Stimulated activated naive CD8-positive, alpha-beta T cell treated with anti-CD3 and anti-CD28 coated beads, Interleukin-15, Interleukin-2, amounts not matched to agents 100 U/mL and 50 U/mL, for 24 hours (primary cell): ENCODE measurements at regions not wholly inside any gene's neighbourhood (a gene's known extent, or its start where the extent isn't known, plus 50 kb on each side); places are given as distances from the start of the nearest gene placed in this dataset.
A peak's percentile ranks its signal among the peaks of the same experiment; 100 is the strongest.
"Not testable (repeated sequence)": the region's sequence is repeated elsewhere in the genome, so short reads cannot be mapped to it uniquely, and the experiment has no call there.

Experiments
- ATAC-seq: fragments of 150-1000 bp; cut with Tn5 transposase; one replicate; pipeline ENCODE4 v1.10.0; 2021
- DNase-seq: peaks from one replicate; pipeline ENCODE4 v3.0.0; 2021

DNA sequence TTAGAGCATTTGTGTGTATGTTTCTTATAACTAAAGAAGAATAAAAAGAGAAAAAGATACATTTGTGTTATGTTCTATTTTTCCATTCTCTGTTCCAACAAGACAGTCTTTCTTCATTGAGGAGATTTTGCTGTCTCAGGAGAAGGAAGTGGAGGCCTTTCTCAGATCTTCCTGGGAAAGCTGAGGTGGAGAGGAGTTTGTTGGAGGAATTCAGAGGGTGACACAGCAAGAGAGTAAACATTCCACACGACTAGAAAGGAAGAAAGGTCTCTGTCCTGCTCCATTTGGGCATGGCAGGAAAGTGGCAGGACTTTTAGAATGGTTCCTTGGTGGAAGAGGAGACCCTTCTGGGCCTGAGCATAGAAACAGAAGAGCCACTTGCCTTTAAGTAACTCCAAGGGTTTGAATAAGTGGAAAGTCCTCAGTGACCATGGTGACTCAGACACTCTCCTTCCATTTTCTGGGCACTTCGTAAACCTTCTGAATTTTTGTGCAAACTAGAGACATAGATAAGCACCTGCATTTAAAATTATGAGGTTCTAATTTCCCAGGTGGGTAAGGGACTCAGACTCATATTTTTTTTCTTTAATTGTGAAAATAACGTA, 52.3 kb upstream of the COL5A2 start:
- ATAC-seq (no peak), DNase-seq (no peak)

GRCh38 chr2:189232759-189233406, 53.3 kb upstream of the COL5A2 start:
- ATAC-seq (peak; percentile 65), DNase-seq (no peak)

GRCh38 chr2:189233527-189233926, 54.0 kb upstream of the COL5A2 start:
- ATAC-seq (peak; percentile 62), DNase-seq (no peak)

- ATAC-seq (no peak), DNase-seq (no peak)
These were observed 55.4 kb upstream of the COL5A2 start for GRCh38 chr2:189234991-189235390.

DNA sequence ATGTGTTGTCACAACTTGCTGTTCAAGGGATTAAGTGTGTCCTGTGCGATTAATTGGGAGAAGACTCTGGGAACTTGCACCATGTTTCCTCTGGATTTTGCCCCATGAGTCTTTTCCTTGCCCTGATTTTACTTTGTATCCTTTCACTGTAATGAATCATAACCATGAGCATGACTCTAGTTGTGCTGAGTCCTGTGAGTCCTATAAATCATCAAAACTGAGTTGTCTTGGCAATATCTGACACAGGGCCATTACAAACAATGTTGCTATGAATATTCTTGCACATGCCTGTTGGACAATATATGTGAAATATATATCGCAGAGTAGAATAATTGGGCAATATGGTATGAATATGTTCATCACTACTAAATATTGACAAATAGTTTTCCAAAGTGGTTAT, 56.5 kb upstream of the COL5A2 start:
- ATAC-seq = no peak
- no peak for DNase-seq

- ATAC-seq (no peak), DNase-seq (no peak)
These were observed 59.3 kb upstream of the COL5A2 start for GRCh38 chr2:189238903-189239302.

DNA sequence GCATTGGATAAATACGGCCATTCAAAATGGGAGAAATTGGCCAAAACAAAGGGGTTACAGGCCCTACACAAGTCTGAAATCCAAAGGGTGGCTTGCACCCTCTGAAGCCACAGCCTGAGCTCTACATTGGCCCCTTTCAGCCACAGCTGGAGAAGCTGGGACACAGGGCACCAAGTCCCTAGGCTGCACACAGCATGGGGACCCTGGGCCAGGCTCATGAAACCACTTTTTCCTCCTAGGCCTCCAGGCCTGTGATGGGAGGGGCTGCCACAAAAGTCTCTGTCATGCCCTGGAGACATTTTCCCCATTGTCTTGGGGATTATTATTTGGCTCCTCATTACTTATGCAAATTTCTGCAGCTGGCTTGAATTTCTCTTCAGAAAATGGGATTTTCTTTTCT, 64.3 kb upstream of the COL5A2 start:
- ATAC-seq, DNase-seq: not testable (repeated sequence)

DNA sequence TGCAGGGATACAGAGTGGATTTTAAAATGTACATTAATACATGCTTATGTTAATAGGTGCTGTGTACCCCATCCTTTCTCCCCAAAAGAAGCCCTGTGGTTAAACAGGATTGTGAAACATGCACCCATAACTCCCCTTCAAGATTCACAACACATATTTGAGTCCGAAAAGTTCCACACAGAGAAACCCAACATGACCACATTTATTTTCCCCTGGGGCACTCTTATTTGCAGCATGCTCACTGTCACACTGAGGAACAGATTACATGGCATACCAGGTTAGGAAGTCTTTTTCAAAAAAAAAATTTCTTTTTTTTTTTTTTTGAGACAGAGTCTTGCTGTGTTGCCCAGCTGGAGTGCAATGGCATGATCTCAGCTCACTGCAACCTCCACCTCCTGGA, 67.7 kb upstream of the COL5A2 start:
- ATAC-seq (no peak), DNase-seq (no peak)

GRCh38 chr2:189248141-189248540, 68.6 kb upstream of the COL5A2 start:
- no peak for ATAC-seq
- DNase-seq = no peak

DNA sequence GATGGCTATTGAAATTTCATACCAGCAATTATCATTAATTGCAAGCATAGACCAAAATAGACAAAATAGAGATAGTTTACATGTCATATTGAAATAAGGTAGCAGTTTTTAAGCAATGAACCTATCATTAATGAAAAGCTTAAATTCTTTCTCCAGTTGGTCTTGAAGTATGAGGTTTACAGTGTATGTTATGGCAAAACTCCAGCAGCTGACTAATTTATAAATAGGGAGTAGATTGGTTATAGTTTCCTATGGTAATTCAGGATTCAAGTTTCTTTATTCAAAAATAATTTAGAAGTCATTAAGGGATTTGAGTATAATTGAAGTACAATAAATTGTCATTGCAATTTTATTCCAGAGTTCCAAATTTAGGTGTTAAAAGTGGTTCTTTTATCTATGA, 69.6 kb upstream of the COL5A2 start:
- no peak for ATAC-seq
- DNase-seq = no peak

DNA sequence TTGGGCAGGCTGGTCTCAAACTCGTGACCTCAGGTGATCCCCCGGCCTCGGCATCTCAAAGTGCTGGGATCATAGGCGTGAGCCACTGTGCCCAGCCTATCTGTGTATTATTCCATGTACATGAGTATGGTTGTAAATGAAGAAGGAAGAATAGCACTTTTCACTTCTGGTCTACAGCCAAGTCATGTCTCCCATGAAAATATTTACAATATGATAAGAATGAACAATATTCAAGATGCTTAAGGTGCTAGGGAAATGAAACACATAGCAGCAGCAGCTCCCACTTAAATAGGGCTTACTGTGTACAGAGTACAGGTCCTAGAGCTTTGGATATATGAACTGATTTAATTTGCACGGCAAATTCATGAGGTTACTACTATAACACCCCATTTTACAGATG, 70.3 kb upstream of the COL5A2 start:
- DNase-seq (no peak), ATAC-seq (no peak)

GRCh38 chr2:189252991-189253675, 73.6 kb upstream of the COL5A2 start:
- DNase-seq = no peak
- no peak for ATAC-seq

DNA sequence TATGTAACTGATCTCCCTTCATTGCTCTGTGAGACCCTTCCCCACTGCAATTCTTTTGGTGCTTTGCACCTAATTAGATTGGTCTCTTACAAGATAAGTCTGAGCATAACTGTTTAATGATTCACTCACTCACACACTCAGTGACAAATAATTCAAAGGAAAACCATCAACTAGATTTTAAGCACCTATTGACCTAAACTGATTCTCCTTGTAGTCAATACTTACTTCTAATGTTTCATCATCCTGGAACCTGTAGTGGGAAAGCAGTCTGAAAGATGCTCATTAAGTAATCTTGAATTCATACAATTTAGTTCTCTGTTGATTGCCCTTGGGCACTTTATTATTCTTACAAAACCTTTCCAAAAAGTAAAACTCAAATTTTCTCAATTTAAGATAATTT, 74.3 kb upstream of the COL5A2 start:
- no peak for ATAC-seq
- no peak for DNase-seq

DNA sequence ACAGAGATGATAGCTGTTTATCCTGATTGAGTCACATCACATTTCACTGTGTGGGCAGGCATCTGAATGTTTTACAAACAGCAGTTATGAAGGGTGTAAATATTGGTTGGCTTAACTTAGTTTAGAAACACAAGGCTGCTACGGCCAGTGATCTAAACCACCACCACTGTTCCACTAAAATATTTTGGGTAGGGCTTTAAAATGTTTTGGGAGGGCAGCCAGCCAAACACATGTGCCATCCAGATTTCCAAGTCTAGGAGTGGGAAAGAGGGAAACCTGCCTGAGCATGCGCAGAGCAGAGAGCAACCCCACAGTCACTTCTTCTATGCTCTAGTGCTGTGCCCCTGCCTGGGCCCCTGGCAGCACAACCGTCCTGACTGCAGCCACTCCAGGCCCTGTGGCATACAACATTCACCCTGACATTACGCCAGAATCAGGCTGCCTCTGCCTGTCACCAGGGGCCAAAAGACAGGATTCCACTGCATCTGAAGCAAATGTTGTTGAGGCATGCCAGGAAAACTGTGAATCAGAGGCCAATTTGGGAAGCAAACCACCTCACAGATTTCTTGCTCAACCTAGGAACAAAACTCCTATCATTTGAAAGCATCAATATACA, 74.8 kb upstream of the COL5A2 start:
- no peak for ATAC-seq
- DNase-seq = no peak

- ATAC-seq = peak; percentile 26
- DNase-seq = no peak
These were observed 76.2 kb upstream of the COL5A2 start for GRCh38 chr2:189255711-189256110.

DNA sequence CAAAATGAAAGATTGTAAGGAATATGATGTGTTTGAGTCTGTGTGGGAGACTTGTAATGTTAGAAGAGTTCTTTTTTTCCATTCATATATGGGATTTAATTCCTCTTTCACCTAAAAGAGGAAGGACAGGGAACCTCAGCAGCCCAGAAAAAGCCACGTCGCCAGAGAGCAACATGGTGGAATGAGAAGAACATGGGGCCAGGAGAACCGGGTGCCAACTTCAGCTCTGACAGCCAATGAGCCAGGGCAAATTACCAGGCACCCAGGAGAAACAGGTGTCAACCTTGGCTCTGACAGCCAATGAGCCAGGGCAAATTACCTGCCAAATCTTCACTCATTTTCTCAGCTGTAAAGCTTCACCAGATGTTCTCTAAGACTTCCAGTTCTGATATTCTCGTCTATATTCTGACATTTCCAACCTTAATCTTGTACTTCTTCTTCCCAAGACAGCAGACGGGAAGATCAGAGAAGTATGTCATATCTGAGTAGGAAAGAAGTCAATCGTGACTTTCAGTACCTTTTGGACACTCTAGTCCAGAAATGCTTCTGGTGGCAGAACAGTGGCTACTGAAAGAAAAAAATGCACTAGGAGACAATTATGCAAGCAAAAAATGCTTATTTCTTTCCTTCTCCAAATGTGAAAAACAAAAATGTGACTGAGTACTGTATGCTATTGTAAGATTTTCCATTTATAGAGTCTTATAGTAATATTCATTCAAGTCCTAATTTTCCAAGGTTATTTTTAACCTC, 79.2 kb upstream of the COL5A2 start:
- ATAC-seq = peak; percentile 16
- no peak for DNase-seq

DNA sequence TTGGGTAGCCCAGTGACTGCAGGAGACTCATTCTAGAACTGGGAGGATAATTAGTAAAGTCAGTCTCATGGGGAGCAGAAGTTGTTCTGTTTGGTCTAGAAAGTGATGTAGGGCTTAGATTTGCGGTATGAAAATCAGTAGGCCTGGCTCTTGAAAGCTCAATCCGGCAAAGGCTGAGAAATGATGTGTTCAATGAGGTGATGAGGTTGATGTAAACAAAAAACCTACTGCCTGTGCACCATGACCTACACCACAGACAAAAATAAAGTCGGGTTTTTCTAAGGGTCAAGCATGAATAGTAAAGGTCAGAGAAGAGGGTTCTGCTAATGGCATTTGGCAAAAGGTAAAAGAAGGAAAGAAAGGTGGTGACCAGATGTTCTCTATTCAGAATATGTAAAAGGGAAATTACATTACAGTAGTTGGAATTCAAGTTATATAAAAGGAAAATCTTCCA, 80.8 kb upstream of the COL5A2 start:
- ATAC-seq = peak; percentile 41
- DNase-seq = no peak

- peak; percentile 39 for ATAC-seq
- no peak for DNase-seq
These were observed 81.9 kb upstream of the COL5A2 start for GRCh38 chr2:189261431-189261841.

DNA sequence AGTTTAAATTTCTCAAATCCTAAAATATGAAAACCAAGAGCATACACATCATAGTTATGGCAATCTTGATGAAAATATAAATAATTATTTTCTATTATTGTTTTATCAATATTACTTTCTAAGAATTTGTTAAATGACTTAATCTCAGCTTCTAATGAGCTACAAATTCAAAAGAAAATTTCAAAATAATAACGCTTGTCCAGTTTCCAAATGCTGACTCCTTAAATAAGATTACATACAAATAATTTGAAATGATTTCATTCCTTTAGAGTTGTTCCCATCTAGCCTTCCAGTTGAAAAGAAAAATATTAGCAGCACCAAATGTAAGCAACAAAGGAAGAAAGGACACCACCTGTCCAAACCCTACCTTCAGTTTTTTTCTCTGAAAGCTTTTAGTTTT, 82.4 kb upstream of the COL5A2 start:
- DNase-seq (no peak), ATAC-seq (no peak)

DNA sequence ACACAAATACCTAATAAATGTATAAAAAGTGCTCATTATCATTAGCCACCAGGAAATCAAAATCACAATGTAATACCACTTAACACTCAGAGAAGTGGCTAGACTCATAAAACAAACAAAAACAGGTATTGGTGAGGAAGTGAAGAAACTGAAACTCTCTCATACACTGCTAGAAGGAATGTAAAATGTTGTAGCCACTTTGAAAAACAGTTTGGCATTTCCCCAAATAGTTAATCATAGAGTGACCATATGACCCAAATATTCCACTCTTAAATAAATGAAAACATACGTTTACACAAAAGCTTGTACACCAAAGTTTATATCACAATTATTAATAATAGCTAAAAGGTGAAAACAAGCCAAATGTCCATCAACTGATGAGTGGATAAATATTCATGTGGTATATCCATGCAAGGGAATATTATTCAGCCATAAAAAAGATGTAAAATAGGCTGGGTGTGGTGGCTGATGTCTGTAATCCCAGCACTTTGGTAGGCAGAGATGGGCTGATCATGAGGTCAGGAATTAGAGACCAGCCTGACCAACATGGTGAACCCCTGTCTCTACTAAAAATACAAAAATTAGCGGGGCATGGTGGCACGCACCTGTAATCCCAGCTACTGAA, 86.2 kb upstream of the COL5A2 start:
- no peak for DNase-seq
- ATAC-seq = no peak

- ATAC-seq = no peak
These were observed 87.9 kb upstream of the COL5A2 start for GRCh38 chr2:189267491-189267890.

More at GRCh38 chr2:189267491-189267890, 87.9 kb upstream of the COL5A2 start:
- DNase-seq = no peak
